HEK293 (cell line): ENCODE measurements at regions not wholly inside any gene's neighbourhood (a gene's known extent, or its start where the extent isn't known, plus 50 kb on each side); places are given as distances from the start of the nearest gene placed in this dataset.

Source experiments
- CTCF ChIA-PET: fragments of 350-600 bp; formaldehyde crosslinking; extraction: SDS; loops from one replicate; lab custom pipeline; 2021; ENCODE audit warnings: antibody characterized with exemption; lab: Yijun Ruan, JAX
- POLR2A ChIA-PET: fragments of 300-600 bp; formaldehyde crosslinking; extraction: SDS; loops from one replicate; lab custom pipeline; 2020; ENCODE audit warnings: antibody characterized with exemption, inconsistent platforms; lab: Yijun Ruan, JAX
- H3K27ac ChIP-seq: fragments of 200-500 bp; sonication (Bioruptor generic); 2 replicates; pipeline ENCODE4 v1.5.1; 2014; ENCODE audit warnings: low read depth, low read length, control low read depth, inconsistent platforms; ENCODE audit errors: extremely low read depth
- H3K36me3 ChIP-seq, 2 experiments: fragments of 200-500 bp in 1 of 2; sonication (Bioruptor generic) in 1 of 2; 1 replicate in 1 of 2; 2 replicates in 1 of 2; pipeline ENCODE4 v1.5.1; 2014 to 2017; ENCODE audit warnings: inconsistent platforms in 2 of 2, low read length in 2 of 2; ENCODE audit not compliant: control insufficient read depth in 2 of 2, insufficient read depth in 1 of 2
- H3K4me1 ChIP-seq: fragments of 200-500 bp; sonication (Bioruptor generic); 2 replicates; pipeline ENCODE4 v1.5.1; 2014; ENCODE audit warnings: mild to moderate bottlenecking, low read length, inconsistent platforms; ENCODE audit not compliant: control insufficient read depth, insufficient read depth
- H3K4me3 ChIP-seq: 2 replicates; pipeline ENCODE4 v1.5.1; 2011; ENCODE audit warnings: low read depth, mild to moderate bottlenecking, control low read depth, low read length, moderate library complexity
- H3K9me3 ChIP-seq: fragments of 200-500 bp; sonication (Bioruptor generic); 2 replicates; pipeline ENCODE4 v1.5.1; 2014; ENCODE audit warnings: low read depth, low read length, inconsistent platforms; ENCODE audit not compliant: control insufficient read depth, insufficient read depth
- HOXD13 ChIP-seq: sonication (generic); formaldehyde crosslinking; IDR thresholded peaks from 2 replicates; pipeline ENCODE4 v1.8.0; 2022; ENCODE audit warnings: missing genetic modification reagents, borderline replicate concordance
- PRDM1 ChIP-seq: fragments of 450-650 bp; formaldehyde crosslinking; IDR thresholded peaks from 2 replicates; pipeline ENCODE4; 2016; ENCODE audit warnings: missing biosample characterization, missing genetic modification characterization
- ZBTB44 ChIP-seq: fragments of 450-650 bp; IDR thresholded peaks from 2 replicates; pipeline ENCODE4 v1.5.1; 2018; ENCODE audit warnings: missing biosample characterization, mild to moderate bottlenecking, missing genetic modification characterization
- ZNF146 ChIP-seq: fragments of 450-650 bp; formaldehyde crosslinking; IDR thresholded peaks from 2 replicates; pipeline ENCODE4 v1.5.1; 2016; ENCODE audit warnings: missing biosample characterization, missing genetic modification characterization
- ZNF148 ChIP-seq: fragments of 450-650 bp; formaldehyde crosslinking; IDR thresholded peaks from 2 replicates; pipeline ENCODE4 v1.5.0; 2017; ENCODE audit warnings: missing biosample characterization, missing genetic modification characterization, borderline replicate concordance
- ZNF19 ChIP-seq: fragments of 450-650 bp; formaldehyde crosslinking; IDR thresholded peaks from 2 replicates; pipeline ENCODE4; 2016; ENCODE audit warnings: missing biosample characterization, missing genetic modification characterization, low read depth
- ZNF214 ChIP-seq: fragments of 450-650 bp; formaldehyde crosslinking; IDR thresholded peaks from 2 replicates; pipeline ENCODE4 v1.5.1; 2017; ENCODE audit warnings: missing biosample characterization, mild to moderate bottlenecking, missing genetic modification characterization, borderline replicate concordance
- ZNF23 ChIP-seq: fragments of 450-650 bp; formaldehyde crosslinking; IDR thresholded peaks from 2 replicates; pipeline ENCODE4 v1.5.1; 2016; ENCODE audit warnings: missing biosample characterization, missing genetic modification characterization, borderline replicate concordance
- ZNF335 ChIP-seq: fragments of 450-650 bp; formaldehyde crosslinking; conservative IDR thresholded peaks from 2 replicates; pipeline ENCODE4 v1.5.1; 2016; ENCODE audit warnings: missing biosample characterization, missing genetic modification characterization
- ZNF549 ChIP-seq: fragments of 450-650 bp; IDR thresholded peaks from 2 replicates; pipeline ENCODE4 v1.5.1; 2018; ENCODE audit warnings: missing biosample characterization, missing genetic modification characterization, mild to moderate bottlenecking, inconsistent platforms, moderate library complexity
- ZNF558 ChIP-seq: fragments of 450-650 bp; formaldehyde crosslinking; IDR thresholded peaks from 2 replicates; pipeline ENCODE4 v1.5.1; 2016; ENCODE audit warnings: missing biosample characterization, missing genetic modification characterization
- ZNF571 ChIP-seq: fragments of 450-650 bp; formaldehyde crosslinking; IDR thresholded peaks from 2 replicates; pipeline ENCODE4 v1.5.0; 2017; ENCODE audit warnings: missing biosample characterization, missing genetic modification characterization
- ZNF621 ChIP-seq: fragments of 450-650 bp; formaldehyde crosslinking; IDR thresholded peaks from 2 replicates; pipeline ENCODE4 v1.5.1; 2017; ENCODE audit warnings: missing biosample characterization, missing genetic modification characterization
- ZNF654 ChIP-seq: fragments of 450-650 bp; formaldehyde crosslinking; IDR thresholded peaks from 2 replicates; pipeline ENCODE4 v1.5.1; 2016; ENCODE audit warnings: low read depth, missing biosample characterization, missing genetic modification characterization
- ZNF664 ChIP-seq: fragments of 450-650 bp; formaldehyde crosslinking; IDR thresholded peaks from 2 replicates; pipeline ENCODE4 v1.5.1; 2016; ENCODE audit warnings: missing biosample characterization, missing genetic modification characterization
- ZNF791 ChIP-seq: fragments of 450-650 bp; formaldehyde crosslinking; IDR thresholded peaks from 2 replicates; pipeline ENCODE4 v1.5.1; 2016; ENCODE audit warnings: missing biosample characterization, missing genetic modification characterization
- TF ChIP-seq, protein P1 (sequence below): fragments of 450-650 bp; formaldehyde crosslinking; IDR thresholded peaks from 2 replicates; pipeline ENCODE4 v1.5.1; 2016; ENCODE audit warnings: missing biosample characterization, missing genetic modification characterization
- TF ChIP-seq, protein P2 (sequence below): sonication (generic); formaldehyde crosslinking; IDR thresholded peaks from 2 replicates; pipeline ENCODE4 v1.8.1; 2022; ENCODE audit warnings: mild to moderate bottlenecking, moderate library complexity, missing genetic modification reagents
- TF ChIP-seq, protein P3 (sequence below): fragments of 450-650 bp; formaldehyde crosslinking; IDR thresholded peaks from 2 replicates; pipeline ENCODE4 v1.5.1; 2017; ENCODE audit warnings: missing biosample characterization, missing genetic modification characterization

GRCh38 chr4:162499478-162499877 is 335.7 kb upstream of the FSTL5 start:
- H3K27ac ChIP-seq = no peak overlapping the region

DNA sequence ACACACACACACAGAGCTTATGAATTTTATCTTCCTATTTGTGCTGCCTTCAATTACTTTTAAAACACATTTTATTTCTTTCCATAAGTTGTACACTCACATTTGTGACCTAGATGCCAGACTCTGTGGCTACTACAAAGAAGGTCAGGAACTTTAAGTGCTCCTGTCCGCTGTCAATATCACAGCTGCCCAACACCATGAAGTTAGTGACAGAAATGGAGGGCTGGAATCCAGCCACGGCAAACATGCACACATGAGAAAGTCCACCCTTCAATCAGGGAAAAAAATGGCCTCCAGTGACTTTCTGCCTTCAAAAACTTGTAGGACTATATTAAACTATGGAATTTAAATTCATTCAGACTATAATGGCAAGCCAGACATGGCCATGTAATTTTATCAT is 334.4 kb upstream of the FSTL5 start:
- ChIA-PET POLR2A (no interaction called here), CTCF (interaction anchor here (0.5 to 2.7 kb wide), 12 partner anchors 10 to 1052 kb away, joined by 3 to 24 read pairs (median 4); partner anchors contain the start of gene NPY1R)
- no peak for TF ChIP-seq ZNF791 (tag by site-specific recombination)
- no peak for TF ChIP-seq ZNF664
- TF ChIP-seq ZNF19 (tag by site-specific recombination) = no peak
- TF ChIP-seq HOXD13 (CRISPR knock-in tag) = no peak
- Histone ChIP-seq H3K4me1 (no peaks in the 10 kb centered on the region), H3K4me3 (no peak overlapping the region), H3K27ac (no peak overlapping the region), H3K9me3 (no peaks in the 10 kb centered on the region), H3K36me3 (no peaks in the 10 kb centered on the region)

More at GRCh38 chr4:162499478-162499877, 335.7 kb upstream of the FSTL5 start:
- CTCF ChIA-PET = interaction anchor here (0.6 to 2.7 kb wide), 4 partner anchors 9 to 538 kb away, joined by 3 to 24 read pairs (median 4); no protein-coding TSS in a partner anchor
- Histone ChIP-seq H3K9me3 (no peaks in the 10 kb centered on the region), H3K4me3 (no peak overlapping the region), H3K4me1 (no peaks in the 10 kb centered on the region), H3K36me3 (no peaks in the 10 kb centered on the region)
- POLR2A ChIA-PET = no interaction called here
- TF ChIP-seq ZNF335 (tag by site-specific recombination) (no peak), ZNF23 (no peak), ZNF146 (tag by site-specific recombination) (no peak), ZNF621 (tag by site-specific recombination) (no peak), ZNF549 (tag by site-specific recombination) (no peak), ZNF148 (tag by site-specific recombination) (no peak), ZNF214 (no peak), ZNF558 (tag by site-specific recombination) (no peak)

DNA sequence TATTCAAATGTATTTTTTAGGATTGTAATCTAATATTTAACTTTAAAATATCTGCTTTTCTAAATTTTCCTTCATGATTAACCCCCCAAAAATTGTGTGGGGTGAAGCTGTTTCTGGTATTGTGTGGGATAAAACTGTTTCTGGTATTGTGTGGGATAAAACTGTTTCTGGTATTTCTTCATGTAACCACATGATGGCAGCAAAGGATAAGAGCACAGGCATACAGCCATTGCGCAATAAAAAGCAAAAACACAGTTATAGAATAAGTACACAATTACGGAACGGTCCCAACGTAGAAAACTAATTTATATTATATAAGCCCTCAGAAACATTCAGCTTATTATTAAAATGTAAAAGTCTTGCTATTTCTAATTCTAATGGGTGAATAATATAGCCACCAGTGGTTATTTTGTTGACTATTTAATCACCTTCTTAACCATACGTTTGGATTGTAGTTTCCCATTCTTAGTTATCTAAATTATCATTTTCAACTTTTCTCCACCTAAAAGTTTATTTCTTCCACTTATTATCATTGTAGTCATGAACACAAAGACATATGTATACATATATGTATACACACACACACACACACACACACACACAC is 333.9 kb upstream of the FSTL5 start:
- Histone ChIP-seq H3K36me3 (no peaks in the 10 kb centered on the region), H3K27ac (no peak overlapping the region), H3K9me3 (no peaks in the 10 kb centered on the region), H3K4me3 (no peak overlapping the region), H3K4me1 (no peaks in the 10 kb centered on the region)
- POLR2A ChIA-PET = no interaction called here
- CTCF ChIA-PET = interaction anchor here (0.5 to 2.7 kb wide), 15 partner anchors 30 to 1071 kb away, joined by 3 to 24 read pairs (median 4); partner anchors contain the start of gene NPY1R
- TF ChIP-seq, protein P1, sequence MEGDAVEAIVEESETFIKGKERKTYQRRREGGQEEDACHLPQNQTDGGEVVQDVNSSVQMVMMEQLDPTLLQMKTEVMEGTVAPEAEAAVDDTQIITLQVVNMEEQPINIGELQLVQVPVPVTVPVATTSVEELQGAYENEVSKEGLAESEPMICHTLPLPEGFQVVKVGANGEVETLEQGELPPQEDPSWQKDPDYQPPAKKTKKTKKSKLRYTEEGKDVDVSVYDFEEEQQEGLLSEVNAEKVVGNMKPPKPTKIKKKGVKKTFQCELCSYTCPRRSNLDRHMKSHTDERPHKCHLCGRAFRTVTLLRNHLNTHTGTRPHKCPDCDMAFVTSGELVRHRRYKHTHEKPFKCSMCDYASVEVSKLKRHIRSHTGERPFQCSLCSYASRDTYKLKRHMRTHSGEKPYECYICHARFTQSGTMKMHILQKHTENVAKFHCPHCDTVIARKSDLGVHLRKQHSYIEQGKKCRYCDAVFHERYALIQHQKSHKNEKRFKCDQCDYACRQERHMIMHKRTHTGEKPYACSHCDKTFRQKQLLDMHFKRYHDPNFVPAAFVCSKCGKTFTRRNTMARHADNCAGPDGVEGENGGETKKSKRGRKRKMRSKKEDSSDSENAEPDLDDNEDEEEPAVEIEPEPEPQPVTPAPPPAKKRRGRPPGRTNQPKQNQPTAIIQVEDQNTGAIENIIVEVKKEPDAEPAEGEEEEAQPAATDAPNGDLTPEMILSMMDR (tag by site-specific recombination) = 0 out of 2 replicates have a peak, but pooled peaks have one; percentile 36
- no peak for TF ChIP-seq ZBTB44 (tag by site-specific recombination)
- peak; percentile 76 for TF ChIP-seq ZNF654
- TF ChIP-seq PRDM1 = no peak
- TF ChIP-seq, protein P2, sequence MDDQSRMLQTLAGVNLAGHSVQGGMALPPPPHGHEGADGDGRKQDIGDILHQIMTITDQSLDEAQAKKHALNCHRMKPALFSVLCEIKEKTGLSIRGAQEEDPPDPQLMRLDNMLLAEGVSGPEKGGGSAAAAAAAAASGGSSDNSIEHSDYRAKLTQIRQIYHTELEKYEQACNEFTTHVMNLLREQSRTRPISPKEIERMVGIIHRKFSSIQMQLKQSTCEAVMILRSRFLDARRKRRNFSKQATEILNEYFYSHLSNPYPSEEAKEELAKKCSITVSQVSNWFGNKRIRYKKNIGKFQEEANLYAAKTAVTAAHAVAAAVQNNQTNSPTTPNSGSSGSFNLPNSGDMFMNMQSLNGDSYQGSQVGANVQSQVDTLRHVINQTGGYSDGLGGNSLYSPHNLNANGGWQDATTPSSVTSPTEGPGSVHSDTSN (CRISPR knock-in tag) = no peak
- TF ChIP-seq, protein P3, sequence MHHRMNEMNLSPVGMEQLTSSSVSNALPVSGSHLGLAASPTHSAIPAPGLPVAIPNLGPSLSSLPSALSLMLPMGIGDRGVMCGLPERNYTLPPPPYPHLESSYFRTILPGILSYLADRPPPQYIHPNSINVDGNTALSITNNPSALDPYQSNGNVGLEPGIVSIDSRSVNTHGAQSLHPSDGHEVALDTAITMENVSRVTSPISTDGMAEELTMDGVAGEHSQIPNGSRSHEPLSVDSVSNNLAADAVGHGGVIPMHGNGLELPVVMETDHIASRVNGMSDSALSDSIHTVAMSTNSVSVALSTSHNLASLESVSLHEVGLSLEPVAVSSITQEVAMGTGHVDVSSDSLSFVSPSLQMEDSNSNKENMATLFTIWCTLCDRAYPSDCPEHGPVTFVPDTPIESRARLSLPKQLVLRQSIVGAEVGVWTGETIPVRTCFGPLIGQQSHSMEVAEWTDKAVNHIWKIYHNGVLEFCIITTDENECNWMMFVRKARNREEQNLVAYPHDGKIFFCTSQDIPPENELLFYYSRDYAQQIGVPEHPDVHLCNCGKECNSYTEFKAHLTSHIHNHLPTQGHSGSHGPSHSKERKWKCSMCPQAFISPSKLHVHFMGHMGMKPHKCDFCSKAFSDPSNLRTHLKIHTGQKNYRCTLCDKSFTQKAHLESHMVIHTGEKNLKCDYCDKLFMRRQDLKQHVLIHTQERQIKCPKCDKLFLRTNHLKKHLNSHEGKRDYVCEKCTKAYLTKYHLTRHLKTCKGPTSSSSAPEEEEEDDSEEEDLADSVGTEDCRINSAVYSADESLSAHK (tag by site-specific recombination) = peak; percentile 54; the same call in 1 of the 2 replicates
- no peak for TF ChIP-seq ZNF571 (tag by site-specific recombination)
